WTC11 (cell line): ENCODE measurements at regions not wholly inside any gene's neighbourhood (a gene's known extent, or its start where the extent isn't known, plus 50 kb on each side); places are given as distances from the start of the nearest gene placed in this dataset.
"Not testable (repeated sequence)": the region's sequence is repeated elsewhere in the genome, so short reads cannot be mapped to it uniquely, and the experiment has no call there.

Experiments used
- ATAC-seq: fragments of 200-7000 bp; cut with Tn5 transposase; 2 replicates; pipeline ENCODE4 v1.10.0; 2021; ENCODE audit warnings: mild to moderate bottlenecking, moderate library complexity
- CTCF ChIA-PET: fragments of 300-600 bp; sonication (Branson Sonifier 250); formaldehyde crosslinking; loops from one replicate; lab custom pipeline; 2021; ENCODE audit warnings: antibody characterized with exemption; lab: Charles Lee
- POLR2A ChIA-PET: fragments of 350-600 bp; sonication (Branson Sonifier 250); formaldehyde crosslinking; loops from one replicate; lab custom pipeline; 2021; ENCODE audit warnings: antibody characterized with exemption; lab: Charles Lee
- DNase-seq: peaks from one replicate; pipeline ENCODE4 v3.0.0; 2021; ENCODE audit warnings: low spot score
- H3K27ac Mint-ChIP-seq: 2 replicates; pipeline ENCODE4 v1.8.0; 2021; ENCODE audit warnings: mixed read lengths
- H3K27me3 Mint-ChIP-seq: 2 replicates; pipeline ENCODE4 v1.8.0; 2021; ENCODE audit warnings: low read depth, mild to moderate bottlenecking, moderate library complexity, mixed read lengths
- H3K36me3 Mint-ChIP-seq: 2 replicates; pipeline ENCODE4 v1.8.0; 2021; ENCODE audit warnings: mixed read lengths
- H3K4me1 Mint-ChIP-seq: 2 replicates; pipeline ENCODE4 v1.8.0; 2022; ENCODE audit warnings: mixed read lengths
- H3K4me3 Mint-ChIP-seq: 2 replicates; pipeline ENCODE4 v1.8.0; 2021; ENCODE audit warnings: mild to moderate bottlenecking, moderate library complexity, mixed read lengths
- H3K9me3 Mint-ChIP-seq: 2 replicates; pipeline ENCODE4 v1.8.0; 2021; ENCODE audit warnings: mixed read lengths
- ATF2 ChIP-seq: sonication (generic); formaldehyde crosslinking; IDR thresholded peaks from 2 replicates; pipeline ENCODE4 v1.8.1; 2022; ENCODE audit warnings: low read depth, missing genetic modification reagents, borderline replicate concordance
- CBFB ChIP-seq: sonication (generic); formaldehyde crosslinking; IDR thresholded peaks from 2 replicates; pipeline ENCODE4 v1.8.1; 2022; ENCODE audit warnings: mild to moderate bottlenecking, low read depth, missing genetic modification reagents
- E2F4 ChIP-seq: sonication (generic); formaldehyde crosslinking; IDR thresholded peaks from 2 replicates; pipeline ENCODE4 v1.8.1; 2022; ENCODE audit warnings: low read depth, mild to moderate bottlenecking, moderate library complexity, missing genetic modification reagents, borderline replicate concordance
- ELF4 ChIP-seq: sonication (generic); formaldehyde crosslinking; IDR thresholded peaks from 2 replicates; pipeline ENCODE4 v1.8.1; 2022; ENCODE audit warnings: low read depth, mild to moderate bottlenecking, moderate library complexity, missing genetic modification reagents
- FOXP1 ChIP-seq: sonication (generic); formaldehyde crosslinking; IDR thresholded peaks from 2 replicates; pipeline ENCODE4 v1.8.0; 2022; ENCODE audit warnings: missing genetic modification reagents, mild to moderate bottlenecking, moderate library complexity, borderline replicate concordance
- FOXP4 ChIP-seq: sonication (generic); formaldehyde crosslinking; IDR thresholded peaks from 2 replicates; pipeline ENCODE4 v1.8.0; 2022; ENCODE audit warnings: mild to moderate bottlenecking, missing genetic modification reagents
- KAT7 ChIP-seq: sonication (generic); formaldehyde crosslinking; IDR thresholded peaks from 2 replicates; pipeline ENCODE4 v1.8.1; 2023; ENCODE audit warnings: missing genetic modification reagents, mild to moderate bottlenecking, borderline replicate concordance
- PRDM15 ChIP-seq: sonication (generic); formaldehyde crosslinking; IDR thresholded peaks from 2 replicates; pipeline ENCODE4 v1.8.0; 2022; ENCODE audit warnings: missing genetic modification reagents
- SMAD4 ChIP-seq: sonication (generic); formaldehyde crosslinking; IDR thresholded peaks from 2 replicates; pipeline ENCODE4 v1.8.0; 2022; ENCODE audit warnings: mild to moderate bottlenecking, missing genetic modification reagents
- TEAD1 ChIP-seq: sonication (generic); formaldehyde crosslinking; IDR thresholded peaks from 2 replicates; pipeline ENCODE4 v1.8.0; 2022; ENCODE audit warnings: mild to moderate bottlenecking, missing genetic modification reagents
- ZBTB21 ChIP-seq: sonication (generic); formaldehyde crosslinking; IDR thresholded peaks from 2 replicates; pipeline ENCODE4 v1.8.1; 2023; ENCODE audit warnings: mild to moderate bottlenecking, missing genetic modification reagents, borderline replicate concordance
- ZNF121 ChIP-seq: sonication (generic); formaldehyde crosslinking; IDR thresholded peaks from 2 replicates; pipeline ENCODE4 v1.8.0; 2023; ENCODE audit warnings: missing genetic modification reagents
- ZNF138 ChIP-seq: sonication (generic); formaldehyde crosslinking; conservative IDR thresholded peaks from 2 replicates; pipeline ENCODE4 v1.8.1; 2022; ENCODE audit warnings: mild to moderate bottlenecking, moderate library complexity, missing genetic modification reagents
- ZNF219 ChIP-seq: sonication (generic); formaldehyde crosslinking; IDR thresholded peaks from 2 replicates; pipeline ENCODE4 v1.8.0; 2023; ENCODE audit warnings: missing genetic modification reagents, mild to moderate bottlenecking, borderline replicate concordance
- ZNF281 ChIP-seq: sonication (generic); formaldehyde crosslinking; IDR thresholded peaks from 2 replicates; pipeline ENCODE4 v1.8.0; 2023; ENCODE audit warnings: mild to moderate bottlenecking, missing genetic modification reagents
- ZNF317 ChIP-seq: sonication (generic); formaldehyde crosslinking; IDR thresholded peaks from 2 replicates; pipeline ENCODE4 v1.8.1; 2023; ENCODE audit warnings: low read depth, mild to moderate bottlenecking, moderate library complexity, missing genetic modification reagents, borderline replicate concordance
- ZNF425 ChIP-seq: fragments of 250-450 bp; sonication (Bioruptor Pico); conservative IDR thresholded peaks from 2 replicates; pipeline ENCODE4 v1.9.0; 2021; ENCODE audit warnings: mild to moderate bottlenecking
- ZNF512 ChIP-seq: sonication (generic); formaldehyde crosslinking; IDR thresholded peaks from 2 replicates; pipeline ENCODE4 v1.8.1; 2022; ENCODE audit warnings: missing genetic modification reagents, borderline replicate concordance

GRCh38 chr4:31261632-31262031 lies 541.5 kb downstream of the PCDH7 start:
- no peaks in the 10 kb centered on the region for H3K4me1 Mint-ChIP-seq
- H3K27me3 Mint-ChIP-seq: no peaks in the 10 kb centered on the region; the same call in 1 of the 2 replicates
- H3K4me3 Mint-ChIP-seq: no peak overlapping the region
- TF ChIP-seq E2F4 (CRISPR knock-in tag): no peak
- TF ChIP-seq ZNF512 (CRISPR knock-in tag): no peak
- TF ChIP-seq ELF4 (CRISPR knock-in tag): no peak
- TF ChIP-seq ZNF138 (CRISPR knock-in tag): no peak
- TF ChIP-seq CBFB (CRISPR knock-in tag): no peak
- TF ChIP-seq ZNF281 (CRISPR knock-in tag): no peak
- TF ChIP-seq ZBTB21 (CRISPR knock-in tag): no peak
- no peak for TF ChIP-seq ZNF121
- TF ChIP-seq ZNF219 (CRISPR knock-in tag): no peak
- TF ChIP-seq FOXP1: no peak
- no peak for TF ChIP-seq PRDM15 (CRISPR knock-in tag)
- no peak for TF ChIP-seq ATF2 (CRISPR knock-in tag)
- no peak for TF ChIP-seq TEAD1
- no peak for TF ChIP-seq ZNF425
- no peak for TF ChIP-seq SMAD4 (CRISPR knock-in tag)
- TF ChIP-seq ZNF317 (CRISPR knock-in tag): no peak
- TF ChIP-seq FOXP4 (CRISPR knock-in tag): no peak
- TF ChIP-seq KAT7: no peak
- ATAC-seq: no peak
- DNase-seq: no peak
- POLR2A ChIA-PET: no interaction called here
- peaks cover 27% of the 10 kb centered on the region for H3K9me3 Mint-ChIP-seq
- peaks cover 8% of the 10 kb centered on the region; the same call in 1 of the 2 replicates for H3K36me3 Mint-ChIP-seq
- H3K27ac Mint-ChIP-seq: no peak overlapping the region
- CTCF ChIA-PET: no interaction called here

- H3K9me3 Mint-ChIP-seq, H3K4me3 Mint-ChIP-seq, DNase-seq, H3K27me3 Mint-ChIP-seq, H3K27ac Mint-ChIP-seq, H3K4me1 Mint-ChIP-seq, H3K36me3 Mint-ChIP-seq, CTCF ChIA-PET, ATAC-seq, POLR2A ChIA-PET: not testable (repeated sequence)
Observed at GRCh38 chr4:31266094-31266493, 545.9 kb downstream of the PCDH7 start.
